ENCODE measurements at regions not wholly inside any gene's neighbourhood (a gene's known extent, or its start where the extent isn't known, plus 50 kb on each side); places are given as distances from the start of the nearest gene placed in this dataset.

- Histone ChIP-seq H3K27me3 (ENCODE audit: control insufficient read depth, extremely low read depth, insufficient read depth, low read length) (no peaks in the 10 kb centered on the region), H3K9me3 (ENCODE audit: control insufficient read depth, low read depth, low read length) (no peaks in the 10 kb centered on the region), H3K79me2 (ENCODE audit: control insufficient read depth, insufficient read depth, low read length) (no peaks in the 10 kb centered on the region), H3K4me1 (ENCODE audit: control insufficient read depth, extremely low read depth, insufficient read depth, low read length) (no peaks in the 10 kb centered on the region), H4K20me1 (ENCODE audit: control insufficient read depth, extremely low read depth, insufficient read depth, low read length) (no peaks in the 10 kb centered on the region), H2AFZ (ENCODE audit: control insufficient read depth, low read length) (no peak overlapping the region), H3K36me3 (ENCODE audit: control insufficient read depth in 2 of 2, extremely low read depth in 1 of 2, insufficient read depth in 2 of 2, low read length in 2 of 2) (no peaks in the 10 kb centered on the region), H3K9me1 (ENCODE audit: control insufficient read depth, extremely low read depth, insufficient read depth, low read length) (no peaks in the 10 kb centered on the region), H3K4me3 (ENCODE audit: control insufficient read depth in 2 of 3, extremely low read depth in 1 of 3, insufficient read depth in 2 of 3, low read depth in 1 of 3, low read length in 3 of 3) (no peak overlapping the region), H3K9ac (ENCODE audit: control insufficient read depth, extremely low read depth, insufficient read depth, low read length) (no peak overlapping the region), H3K4me2 (ENCODE audit: control insufficient read depth, extremely low read depth, insufficient read depth, low read depth, low read length) (no peak overlapping the region), H3K27ac (ENCODE audit: control insufficient read depth, insufficient read depth, low read length) (no peak overlapping the region)
- dilution Hi-C loops (cut with MboI; ENCODE audit: extremely low pct_ligation_motif_present, low sequenced_read_pairs) = no loop called here
- TF ChIP-seq CTCF (optimal IDR thresholded peaks at IDR 0.05 in 1 of 3, IDR thresholded peaks at IDR 0.05 in 1 of 3, conservative IDR thresholded peaks at IDR 0.05 in 1 of 3; ENCODE audit: extremely low read depth in 1 of 3, insufficient read depth in 2 of 3, low read length in 3 of 3) = no peak
- TF ChIP-seq EZH2 (IDR thresholded peaks at IDR 0.05; ENCODE audit: low read length) = no peak
- no peak for FAIRE-seq
- DNase-seq (ENCODE audit: low read depth, low spot score) = no peak
Observed at GRCh38 chr13:24068472-24068871, 92.0 kb upstream of the SPATA13 start.

GRCh38 chr13:24071016-24071415 lies 89.5 kb upstream of the SPATA13 start:
- Histone ChIP-seq H3K9ac (ENCODE audit: control insufficient read depth, extremely low read depth, insufficient read depth, low read length) (no peak overlapping the region), H3K4me3 (ENCODE audit: control insufficient read depth in 2 of 3, extremely low read depth in 1 of 3, insufficient read depth in 2 of 3, low read depth in 1 of 3, low read length in 3 of 3) (no peak overlapping the region), H3K27me3 (ENCODE audit: control insufficient read depth, extremely low read depth, insufficient read depth, low read length) (no peaks in the 10 kb centered on the region), H3K4me2 (ENCODE audit: control insufficient read depth, extremely low read depth, insufficient read depth, low read depth, low read length) (no peak overlapping the region), H3K9me3 (ENCODE audit: control insufficient read depth, low read depth, low read length) (no peaks in the 10 kb centered on the region), H3K36me3 (ENCODE audit: control insufficient read depth in 2 of 2, extremely low read depth in 1 of 2, insufficient read depth in 2 of 2, low read length in 2 of 2) (no peaks in the 10 kb centered on the region), H4K20me1 (ENCODE audit: control insufficient read depth, extremely low read depth, insufficient read depth, low read length) (no peaks in the 10 kb centered on the region), H2AFZ (ENCODE audit: control insufficient read depth, low read length) (no peak overlapping the region), H3K79me2 (ENCODE audit: control insufficient read depth, insufficient read depth, low read length) (no peaks in the 10 kb centered on the region), H3K9me1 (ENCODE audit: control insufficient read depth, extremely low read depth, insufficient read depth, low read length) (no peaks in the 10 kb centered on the region), H3K27ac (ENCODE audit: control insufficient read depth, insufficient read depth, low read length) (no peak overlapping the region), H3K4me1 (ENCODE audit: control insufficient read depth, extremely low read depth, insufficient read depth, low read length) (no peaks in the 10 kb centered on the region)
- no peak for FAIRE-seq
- DNase-seq (ENCODE audit: low read depth, low spot score) = no peak
- dilution Hi-C loops (cut with MboI; ENCODE audit: extremely low pct_ligation_motif_present, low sequenced_read_pairs) = no loop called here
- TF ChIP-seq CTCF (optimal IDR thresholded peaks at IDR 0.05 in 1 of 3, IDR thresholded peaks at IDR 0.05 in 1 of 3, conservative IDR thresholded peaks at IDR 0.05 in 1 of 3; ENCODE audit: extremely low read depth in 1 of 3, insufficient read depth in 2 of 3, low read length in 3 of 3) (no peak), EZH2 (IDR thresholded peaks at IDR 0.05; ENCODE audit: low read length) (no peak)
